ENCODE measurements at regions not wholly inside any gene's neighbourhood (a gene's known extent, or its start where the extent isn't known, plus 50 kb on each side); places are given as distances from the start of the nearest gene placed in this dataset.

GRCh38 chr10:128472196-128472595 lies 346.0 kb upstream of the MKI67 start:
- TF ChIP-seq CTCF (IDR thresholded peaks at IDR 0.05): no peak
- Mint-ChIP-seq H3K27me3 (ENCODE audit: insufficient read depth) (no peaks in the 10 kb centered on the region), H3K27ac (no peak overlapping the region), H3K4me3 (no peak overlapping the region), H3K4me1 (ENCODE audit: low read depth) (no peaks in the 10 kb centered on the region), H3K36me3 (ENCODE audit: low read depth) (no peaks in the 10 kb centered on the region), H3K9me3 (peaks cover 34% of the 10 kb centered on the region)
- DNase-seq: no peak

- H3K27me3 Mint-ChIP-seq (ENCODE audit: insufficient read depth): no peaks in the 10 kb centered on the region; the same call in 1 of the 2 replicates
- no peak overlapping the region for H3K27ac Mint-ChIP-seq
- no peak for DNase-seq
- no peaks in the 10 kb centered on the region for H3K36me3 Mint-ChIP-seq (ENCODE audit: low read depth)
- peaks cover 34% of the 10 kb centered on the region for H3K9me3 Mint-ChIP-seq
- TF ChIP-seq CTCF (IDR thresholded peaks at IDR 0.05): no peak
- no peak overlapping the region for H3K4me3 Mint-ChIP-seq
- no peaks in the 10 kb centered on the region for H3K4me1 Mint-ChIP-seq (ENCODE audit: low read depth)
These were observed 347.2 kb upstream of the MKI67 start for GRCh38 chr10:128473396-128473795.

- H3K27ac Mint-ChIP-seq: no peak overlapping the region
- no peak for TF ChIP-seq CTCF (IDR thresholded peaks at IDR 0.05)
- H3K36me3 Mint-ChIP-seq (ENCODE audit: low read depth): no peaks in the 10 kb centered on the region
- peaks cover 36% of the 10 kb centered on the region for H3K9me3 Mint-ChIP-seq
- H3K4me1 Mint-ChIP-seq (ENCODE audit: low read depth): no peaks in the 10 kb centered on the region
- H3K27me3 Mint-ChIP-seq (ENCODE audit: insufficient read depth): no peaks in the 10 kb centered on the region; the same call in 1 of the 2 replicates
- no peak overlapping the region for H3K4me3 Mint-ChIP-seq
- DNase-seq: no peak
These were observed 347.7 kb upstream of the MKI67 start for GRCh38 chr10:128473911-128474310.

- no peak for TF ChIP-seq CTCF (IDR thresholded peaks at IDR 0.05)
- DNase-seq: no peak
- H3K4me3 Mint-ChIP-seq: no peak overlapping the region
- H3K4me1 Mint-ChIP-seq (ENCODE audit: low read depth): no peaks in the 10 kb centered on the region
- no peaks in the 10 kb centered on the region for H3K36me3 Mint-ChIP-seq (ENCODE audit: low read depth)
- peaks cover 41% of the 10 kb centered on the region for H3K9me3 Mint-ChIP-seq
- H3K27me3 Mint-ChIP-seq (ENCODE audit: insufficient read depth): no peaks in the 10 kb centered on the region; the same call in 1 of the 2 replicates
- H3K27ac Mint-ChIP-seq: no peak overlapping the region
These were observed 348.3 kb upstream of the MKI67 start for GRCh38 chr10:128474571-128474970.

GRCh38 chr10:128475686-128476367 lies 349.6 kb upstream of the MKI67 start:
- Mint-ChIP-seq H3K4me1 (ENCODE audit: low read depth) (no peaks in the 10 kb centered on the region), H3K9me3 (peaks cover 45% of the 10 kb centered on the region), H3K27ac (no peak overlapping the region), H3K36me3 (ENCODE audit: low read depth) (peaks cover 6% of the 10 kb centered on the region; the same call in 1 of the 2 replicates), H3K27me3 (ENCODE audit: insufficient read depth) (no peaks in the 10 kb centered on the region; the same call in 1 of the 2 replicates), H3K4me3 (no peak overlapping the region)
- no peak for DNase-seq
- TF ChIP-seq CTCF (IDR thresholded peaks at IDR 0.05): no peak

All from HFFc6 (cell line).